H1 (cell line): ENCODE measurements at regions not wholly inside any gene's neighbourhood (a gene's known extent, or its start where the extent isn't known, plus 50 kb on each side); places are given as distances from the start of the nearest gene placed in this dataset.

Experiments used
- CEBPB ChIP-seq: IDR thresholded peaks from 2 replicates; pipeline ENCODE4 v1.6.1; 2012; ENCODE audit warnings: low read depth, low read length
- CHD1 ChIP-seq: IDR thresholded peaks from 2 replicates; pipeline ENCODE4 v1.6.1; 2012; ENCODE audit warnings: low read depth, low read length, improper control_type of control experiment
- CHD2 ChIP-seq: IDR thresholded peaks from 2 replicates; pipeline ENCODE4 v1.6.1; 2012; ENCODE audit warnings: low read length, improper control_type of control experiment
- GTF2F1 ChIP-seq: IDR thresholded peaks from 2 replicates; pipeline ENCODE4 v1.6.1; 2012; ENCODE audit warnings: low read depth, low read length, improper control_type of control experiment, borderline replicate concordance
- JUND ChIP-seq: IDR thresholded peaks from 2 replicates; pipeline ENCODE4 v1.6.1; 2011; ENCODE audit warnings: mild to moderate bottlenecking, improper control_type of control experiment, low read length
- KDM4A ChIP-seq: IDR thresholded peaks from one replicate; pipeline ENCODE4 v1.7.1; 2012; ENCODE audit warnings: low read depth, mild to moderate bottlenecking, moderate library complexity, low read length, inconsistent platforms; ENCODE audit not compliant: severe bottlenecking
- NANOG ChIP-seq: IDR thresholded peaks from 2 replicates; pipeline ENCODE4 v1.6.1; 2011; ENCODE audit warnings: low read length, low read depth, mild to moderate bottlenecking, inconsistent platforms; ENCODE audit not compliant: insufficient read depth, poor library complexity, severe bottlenecking
- NRF1 ChIP-seq: IDR thresholded peaks from 2 replicates; pipeline ENCODE4 v1.6.1; 2011; ENCODE audit warnings: mild to moderate bottlenecking, low read depth, low read length, improper control_type of control experiment
- POLR2AphosphoS5 ChIP-seq: IDR thresholded peaks from 2 replicates; pipeline ENCODE4 v1.6.1; 2011; ENCODE audit warnings: low read depth, low read length
- POU5F1 ChIP-seq: IDR thresholded peaks from 2 replicates; pipeline ENCODE4 v1.6.1; 2011; ENCODE audit warnings: low read depth, mild to moderate bottlenecking, low read length, moderate library complexity
- SIN3A ChIP-seq, 2 experiments: IDR thresholded peaks in 1 of 2; conservative IDR thresholded peaks in 1 of 2; 2 replicates each; pipeline ENCODE4 v1.6.1; 2011 to 2012; ENCODE audit warnings: low read length in 2 of 2, improper control_type of control experiment in 1 of 2, low read depth in 1 of 2, mild to moderate bottlenecking in 1 of 2
- SIX5 ChIP-seq: IDR thresholded peaks from 2 replicates; pipeline ENCODE4 v1.6.1; 2011; ENCODE audit warnings: mild to moderate bottlenecking, low read depth, low read length
- SRF ChIP-seq: IDR thresholded peaks from 2 replicates; pipeline ENCODE4 v1.6.1; 2011; ENCODE audit warnings: mild to moderate bottlenecking, low read depth, low read length, moderate library complexity
- YY1 ChIP-seq: IDR thresholded peaks from 2 replicates; pipeline ENCODE4 v1.6.1; 2011; ENCODE audit warnings: low read depth, mild to moderate bottlenecking, low read length
- TF ChIP-seq, protein P1 (sequence below): IDR thresholded peaks from 2 replicates; pipeline ENCODE4 v1.6.1; 2011; ENCODE audit warnings: low read depth, mild to moderate bottlenecking, low read length; ENCODE audit not compliant: insufficient read depth
- TF ChIP-seq, protein P2 (sequence below), 3 experiments: IDR thresholded peaks; 1 replicate in 2 of 3; 2 replicates in 1 of 3; pipeline versions ENCODE4 v1.5.1 to v1.6.1; 2011; ENCODE audit warnings: low read length in 3 of 3, mild to moderate bottlenecking in 3 of 3, inconsistent platforms in 2 of 3, low read depth in 1 of 3, moderate library complexity in 1 of 3; ENCODE audit not compliant: insufficient read depth in 1 of 3; ENCODE audit errors: control extremely low read depth in 1 of 3

DNA sequence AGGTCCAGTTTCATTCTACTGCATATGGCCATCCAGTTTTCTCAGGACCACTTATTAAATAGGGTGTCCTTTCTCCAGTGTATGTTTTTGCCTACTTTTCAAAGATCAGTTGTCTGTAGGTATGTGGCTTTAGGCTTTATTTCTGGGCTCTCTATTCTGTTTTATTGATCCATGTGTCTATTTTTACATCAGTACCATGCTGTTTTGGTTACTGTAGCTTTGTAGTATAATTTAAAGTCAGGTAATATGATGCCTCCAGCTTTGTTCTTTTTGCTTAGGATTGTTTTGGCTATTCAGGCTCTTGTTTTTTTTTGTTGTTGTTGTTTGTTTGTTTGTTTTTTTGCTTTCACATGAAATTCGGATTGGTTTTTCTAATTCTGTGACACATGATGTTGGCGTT is 124.4 kb upstream of the SLC35F3 start (continued):
- TF ChIP-seq SIN3A (conservative IDR thresholded peaks at IDR 0.05 in 1 of 2, IDR thresholded peaks at IDR 0.05 in 1 of 2; ENCODE audit: low read depth in 1 of 2, low read length in 2 of 2) (no peak), NANOG (no peak), CHD2 (no peak), KDM4A (no peak), YY1 (no peak), SRF (no peak), JUND (no peak), SIX5 (no peak), POU5F1 (no peak), NRF1 (no peak), POLR2AphosphoS5 (no peak), CHD1 (no peak), CEBPB (no peak), GTF2F1 (no peak)
- TF ChIP-seq, protein P1, sequence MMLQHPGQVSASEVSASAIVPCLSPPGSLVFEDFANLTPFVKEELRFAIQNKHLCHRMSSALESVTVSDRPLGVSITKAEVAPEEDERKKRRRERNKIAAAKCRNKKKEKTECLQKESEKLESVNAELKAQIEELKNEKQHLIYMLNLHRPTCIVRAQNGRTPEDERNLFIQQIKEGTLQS, result no peak
- TF ChIP-seq, protein P2, sequence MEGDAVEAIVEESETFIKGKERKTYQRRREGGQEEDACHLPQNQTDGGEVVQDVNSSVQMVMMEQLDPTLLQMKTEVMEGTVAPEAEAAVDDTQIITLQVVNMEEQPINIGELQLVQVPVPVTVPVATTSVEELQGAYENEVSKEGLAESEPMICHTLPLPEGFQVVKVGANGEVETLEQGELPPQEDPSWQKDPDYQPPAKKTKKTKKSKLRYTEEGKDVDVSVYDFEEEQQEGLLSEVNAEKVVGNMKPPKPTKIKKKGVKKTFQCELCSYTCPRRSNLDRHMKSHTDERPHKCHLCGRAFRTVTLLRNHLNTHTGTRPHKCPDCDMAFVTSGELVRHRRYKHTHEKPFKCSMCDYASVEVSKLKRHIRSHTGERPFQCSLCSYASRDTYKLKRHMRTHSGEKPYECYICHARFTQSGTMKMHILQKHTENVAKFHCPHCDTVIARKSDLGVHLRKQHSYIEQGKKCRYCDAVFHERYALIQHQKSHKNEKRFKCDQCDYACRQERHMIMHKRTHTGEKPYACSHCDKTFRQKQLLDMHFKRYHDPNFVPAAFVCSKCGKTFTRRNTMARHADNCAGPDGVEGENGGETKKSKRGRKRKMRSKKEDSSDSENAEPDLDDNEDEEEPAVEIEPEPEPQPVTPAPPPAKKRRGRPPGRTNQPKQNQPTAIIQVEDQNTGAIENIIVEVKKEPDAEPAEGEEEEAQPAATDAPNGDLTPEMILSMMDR (IDR thresholded peaks at IDR 0.05; ENCODE audit: control extremely low read depth in 1 of 3, insufficient read depth in 1 of 3, low read depth in 1 of 3, low read length in 3 of 3), result no peak
